HEK293 (cell line): ENCODE measurements at regions not wholly inside any gene's neighbourhood (a gene's known extent, or its start where the extent isn't known, plus 50 kb on each side); places are given as distances from the start of the nearest gene placed in this dataset.

ENCODE experiments used
- CTCF ChIA-PET: fragments of 350-600 bp; formaldehyde crosslinking; extraction: SDS; loops from one replicate; lab custom pipeline; 2021; ENCODE audit warnings: antibody characterized with exemption; lab: Yijun Ruan, JAX
- POLR2A ChIA-PET: fragments of 300-600 bp; formaldehyde crosslinking; extraction: SDS; loops from one replicate; lab custom pipeline; 2020; ENCODE audit warnings: antibody characterized with exemption, inconsistent platforms; lab: Yijun Ruan, JAX
- H3K27ac ChIP-seq: fragments of 200-500 bp; sonication (Bioruptor generic); 2 replicates; pipeline ENCODE4 v1.5.1; 2014; ENCODE audit warnings: low read depth, low read length, control low read depth, inconsistent platforms; ENCODE audit errors: extremely low read depth
- H3K36me3 ChIP-seq, 2 experiments: fragments of 200-500 bp in 1 of 2; sonication (Bioruptor generic) in 1 of 2; 1 replicate in 1 of 2; 2 replicates in 1 of 2; pipeline ENCODE4 v1.5.1; 2014 to 2017; ENCODE audit warnings: inconsistent platforms in 2 of 2, low read length in 2 of 2; ENCODE audit not compliant: control insufficient read depth in 2 of 2, insufficient read depth in 1 of 2
- H3K4me1 ChIP-seq: fragments of 200-500 bp; sonication (Bioruptor generic); 2 replicates; pipeline ENCODE4 v1.5.1; 2014; ENCODE audit warnings: mild to moderate bottlenecking, low read length, inconsistent platforms; ENCODE audit not compliant: control insufficient read depth, insufficient read depth
- H3K4me3 ChIP-seq: 2 replicates; pipeline ENCODE4 v1.5.1; 2011; ENCODE audit warnings: low read depth, mild to moderate bottlenecking, control low read depth, low read length, moderate library complexity
- H3K9me3 ChIP-seq: fragments of 200-500 bp; sonication (Bioruptor generic); 2 replicates; pipeline ENCODE4 v1.5.1; 2014; ENCODE audit warnings: low read depth, low read length, inconsistent platforms; ENCODE audit not compliant: control insufficient read depth, insufficient read depth
- GLI4 ChIP-seq: fragments of 450-650 bp; formaldehyde crosslinking; IDR thresholded peaks from 2 replicates; pipeline ENCODE4 v1.5.1; 2016; ENCODE audit warnings: missing biosample characterization, missing genetic modification characterization
- SETDB1 ChIP-seq: IDR thresholded peaks from one replicate; pipeline ENCODE4 v1.6.1; 2017; ENCODE audit warnings: mild to moderate bottlenecking, low read length, moderate library complexity, mixed read lengths; ENCODE audit not compliant: insufficient read length
- WT1 ChIP-seq: fragments of 450-650 bp; formaldehyde crosslinking; IDR thresholded peaks from 2 replicates; pipeline ENCODE4 v1.5.1; 2016; ENCODE audit warnings: missing biosample characterization, missing genetic modification characterization
- YY2 ChIP-seq: fragments of 450-650 bp; formaldehyde crosslinking; IDR thresholded peaks from 2 replicates; pipeline ENCODE4 v1.5.1; 2016; ENCODE audit warnings: missing biosample characterization, missing genetic modification characterization
- ZBTB7A ChIP-seq: fragments of 450-650 bp; formaldehyde crosslinking; IDR thresholded peaks from 2 replicates; pipeline ENCODE4 v1.5.1; 2016; ENCODE audit warnings: low read depth, missing biosample characterization, missing genetic modification characterization
- ZBTB8A ChIP-seq: fragments of 450-650 bp; formaldehyde crosslinking; IDR thresholded peaks from 2 replicates; pipeline ENCODE4 v1.5.1; 2016; ENCODE audit warnings: missing biosample characterization, missing genetic modification characterization
- ZFP37 ChIP-seq: fragments of 450-650 bp; formaldehyde crosslinking; IDR thresholded peaks from 2 replicates; pipeline ENCODE4 v1.5.1; 2016; ENCODE audit warnings: missing biosample characterization, missing genetic modification characterization
- ZNF112 ChIP-seq: fragments of 450-650 bp; formaldehyde crosslinking; IDR thresholded peaks from 2 replicates; pipeline ENCODE4 v1.5.0; 2017; ENCODE audit warnings: missing biosample characterization, missing genetic modification characterization
- ZNF146 ChIP-seq: fragments of 450-650 bp; formaldehyde crosslinking; IDR thresholded peaks from 2 replicates; pipeline ENCODE4 v1.5.1; 2016; ENCODE audit warnings: missing biosample characterization, missing genetic modification characterization
- ZNF19 ChIP-seq: fragments of 450-650 bp; formaldehyde crosslinking; IDR thresholded peaks from 2 replicates; pipeline ENCODE4; 2016; ENCODE audit warnings: missing biosample characterization, missing genetic modification characterization, low read depth
- ZNF23 ChIP-seq: fragments of 450-650 bp; formaldehyde crosslinking; IDR thresholded peaks from 2 replicates; pipeline ENCODE4 v1.5.1; 2016; ENCODE audit warnings: missing biosample characterization, missing genetic modification characterization, borderline replicate concordance
- ZNF354C ChIP-seq: fragments of 450-650 bp; formaldehyde crosslinking; IDR thresholded peaks from 2 replicates; pipeline ENCODE4 v1.5.1; 2016; ENCODE audit warnings: missing biosample characterization, missing genetic modification characterization, low read depth, borderline replicate concordance
- ZNF416 ChIP-seq: fragments of 450-650 bp; formaldehyde crosslinking; IDR thresholded peaks from 2 replicates; pipeline ENCODE4 v1.5.1; 2016; ENCODE audit warnings: missing biosample characterization, missing genetic modification characterization
- ZNF558 ChIP-seq: fragments of 450-650 bp; formaldehyde crosslinking; IDR thresholded peaks from 2 replicates; pipeline ENCODE4 v1.5.1; 2016; ENCODE audit warnings: missing biosample characterization, missing genetic modification characterization
- ZNF629 ChIP-seq: fragments of 450-650 bp; formaldehyde crosslinking; IDR thresholded peaks from 2 replicates; pipeline ENCODE4 v1.5.1; 2017; ENCODE audit warnings: missing biosample characterization, missing genetic modification characterization
- ZNF660 ChIP-seq: fragments of 450-650 bp; IDR thresholded peaks from 2 replicates; pipeline ENCODE4 v1.5.1; 2018; ENCODE audit warnings: missing biosample characterization, mild to moderate bottlenecking, missing genetic modification characterization
- ZNF677 ChIP-seq: fragments of 450-650 bp; IDR thresholded peaks from 2 replicates; pipeline ENCODE4 v1.5.0; 2018; ENCODE audit warnings: missing biosample characterization, mild to moderate bottlenecking, missing genetic modification characterization, moderate library complexity
- ZNF777 ChIP-seq: fragments of 450-650 bp; formaldehyde crosslinking; IDR thresholded peaks from 2 replicates; pipeline ENCODE4 v1.5.1; 2017; ENCODE audit warnings: missing biosample characterization, missing genetic modification characterization, borderline replicate concordance
- TF ChIP-seq, protein P1 (sequence below): fragments of 450-650 bp; formaldehyde crosslinking; IDR thresholded peaks from 2 replicates; pipeline ENCODE4 v1.5.1; 2017; ENCODE audit warnings: missing biosample characterization, mild to moderate bottlenecking, missing genetic modification characterization, moderate library complexity
- TF ChIP-seq, protein P2 (sequence below): fragments of 450-650 bp; formaldehyde crosslinking; optimal IDR thresholded peaks from 2 replicates; pipeline ENCODE3; 2016; ENCODE audit warnings: missing biosample characterization, mild to moderate bottlenecking, missing genetic modification characterization
- TF ChIP-seq, protein P3 (sequence below): fragments of 450-650 bp; formaldehyde crosslinking; IDR thresholded peaks from 2 replicates; pipeline ENCODE4 v1.5.1; 2016; ENCODE audit warnings: missing biosample characterization, missing genetic modification characterization
- TF ChIP-seq, protein P4 (sequence below): fragments of 450-650 bp; formaldehyde crosslinking; IDR thresholded peaks from 2 replicates; pipeline ENCODE4 v1.5.1; 2016; ENCODE audit warnings: missing biosample characterization, missing genetic modification characterization
- TF ChIP-seq, protein P5 (sequence below): fragments of 450-650 bp; formaldehyde crosslinking; IDR thresholded peaks from 2 replicates; pipeline ENCODE4 v1.5.1; 2016; ENCODE audit warnings: missing biosample characterization, missing genetic modification characterization, low read depth
- TF ChIP-seq, protein P6 (sequence below): fragments of 450-650 bp; formaldehyde crosslinking; conservative IDR thresholded peaks from 2 replicates; pipeline ENCODE4 v1.5.1; 2016; ENCODE audit warnings: low read depth, missing biosample characterization, missing genetic modification characterization
- TF ChIP-seq, protein P7 (sequence below): fragments of 450-650 bp; formaldehyde crosslinking; IDR thresholded peaks from 2 replicates; pipeline ENCODE4 v1.5.1; 2017; ENCODE audit warnings: missing biosample characterization, missing genetic modification characterization

DNA sequence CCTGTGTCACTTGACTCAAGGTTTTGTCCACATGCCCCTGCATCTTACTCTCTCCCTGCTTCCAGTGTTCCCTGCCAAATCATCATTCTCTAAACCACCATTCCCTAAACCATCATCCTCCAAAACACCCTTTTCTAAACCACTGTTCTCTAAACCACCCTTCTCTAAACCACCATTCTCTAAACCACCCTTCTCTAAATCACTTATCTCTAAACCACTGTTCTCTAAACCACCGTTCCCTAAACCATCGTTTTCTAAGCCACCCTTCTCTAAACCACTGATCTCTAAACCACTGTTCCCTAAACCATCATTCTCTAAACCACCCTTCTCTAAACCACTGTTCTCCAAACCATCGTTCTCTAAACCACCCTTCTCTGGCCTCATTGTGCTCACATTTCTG is 142.1 kb downstream of the CXCL12 start:
- Histone ChIP-seq H3K9me3 (no peaks in the 10 kb centered on the region), H3K4me1 (no peaks in the 10 kb centered on the region), H3K27ac (no peak overlapping the region), H3K4me3 (no peak overlapping the region), H3K36me3 (no peaks in the 10 kb centered on the region)
- TF ChIP-seq ZNF354C (tag by site-specific recombination) (no peak), ZNF677 (no peak), ZBTB8A (tag by site-specific recombination) (no peak), WT1 (no peak), ZNF660 (tag by site-specific recombination) (no peak), GLI4 (tag by site-specific recombination) (no peak), ZNF558 (tag by site-specific recombination) (no peak), ZNF112 (tag by site-specific recombination) (no peak), ZNF629 (tag by site-specific recombination) (no peak), YY2 (no peak), ZNF416 (tag by site-specific recombination) (no peak), ZNF23 (no peak), ZNF777 (tag by site-specific recombination) (no peak), ZNF146 (no peak), SETDB1 (no peak)
- TF ChIP-seq, protein P1, sequence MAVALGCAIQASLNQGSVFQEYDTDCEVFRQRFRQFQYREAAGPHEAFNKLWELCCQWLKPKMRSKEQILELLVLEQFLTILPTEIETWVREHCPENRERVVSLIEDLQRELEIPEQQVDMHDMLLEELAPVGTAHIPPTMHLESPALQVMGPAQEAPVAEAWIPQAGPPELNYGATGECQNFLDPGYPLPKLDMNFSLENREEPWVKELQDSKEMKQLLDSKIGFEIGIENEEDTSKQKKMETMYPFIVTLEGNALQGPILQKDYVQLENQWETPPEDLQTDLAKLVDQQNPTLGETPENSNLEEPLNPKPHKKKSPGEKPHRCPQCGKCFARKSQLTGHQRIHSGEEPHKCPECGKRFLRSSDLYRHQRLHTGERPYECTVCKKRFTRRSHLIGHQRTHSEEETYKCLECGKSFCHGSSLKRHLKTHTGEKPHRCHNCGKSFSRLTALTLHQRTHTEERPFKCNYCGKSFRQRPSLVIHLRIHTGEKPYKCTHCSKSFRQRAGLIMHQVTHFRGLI (tag by site-specific recombination) = no peak
- TF ChIP-seq, protein P2, sequence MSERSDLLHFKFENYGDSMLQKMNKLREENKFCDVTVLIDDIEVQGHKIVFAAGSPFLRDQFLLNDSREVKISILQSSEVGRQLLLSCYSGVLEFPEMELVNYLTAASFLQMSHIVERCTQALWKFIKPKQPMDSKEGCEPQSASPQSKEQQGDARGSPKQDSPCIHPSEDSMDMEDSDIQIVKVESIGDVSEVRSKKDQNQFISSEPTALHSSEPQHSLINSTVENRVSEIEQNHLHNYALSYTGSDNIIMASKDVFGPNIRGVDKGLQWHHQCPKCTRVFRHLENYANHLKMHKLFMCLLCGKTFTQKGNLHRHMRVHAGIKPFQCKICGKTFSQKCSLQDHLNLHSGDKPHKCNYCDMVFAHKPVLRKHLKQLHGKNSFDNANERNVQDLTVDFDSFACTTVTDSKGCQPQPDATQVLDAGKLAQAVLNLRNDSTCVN (tag by site-specific recombination) = no peak
- TF ChIP-seq, protein P3, sequence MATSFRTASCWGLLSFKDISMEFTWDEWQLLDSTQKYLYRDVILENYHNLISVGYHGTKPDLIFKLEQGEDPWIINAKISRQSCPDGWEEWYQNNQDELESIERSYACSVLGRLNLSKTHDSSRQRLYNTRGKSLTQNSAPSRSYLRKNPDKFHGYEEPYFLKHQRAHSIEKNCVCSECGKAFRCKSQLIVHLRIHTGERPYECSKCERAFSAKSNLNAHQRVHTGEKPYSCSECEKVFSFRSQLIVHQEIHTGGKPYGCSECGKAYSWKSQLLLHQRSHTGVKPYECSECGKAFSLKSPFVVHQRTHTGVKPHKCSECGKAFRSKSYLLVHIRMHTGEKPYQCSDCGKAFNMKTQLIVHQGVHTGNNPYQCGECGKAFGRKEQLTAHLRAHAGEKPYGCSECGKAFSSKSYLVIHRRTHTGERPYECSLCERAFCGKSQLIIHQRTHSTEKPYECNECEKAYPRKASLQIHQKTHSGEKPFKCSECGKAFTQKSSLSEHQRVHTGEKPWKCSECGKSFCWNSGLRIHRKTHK (tag by site-specific recombination) = no peak
- TF ChIP-seq, protein P4, sequence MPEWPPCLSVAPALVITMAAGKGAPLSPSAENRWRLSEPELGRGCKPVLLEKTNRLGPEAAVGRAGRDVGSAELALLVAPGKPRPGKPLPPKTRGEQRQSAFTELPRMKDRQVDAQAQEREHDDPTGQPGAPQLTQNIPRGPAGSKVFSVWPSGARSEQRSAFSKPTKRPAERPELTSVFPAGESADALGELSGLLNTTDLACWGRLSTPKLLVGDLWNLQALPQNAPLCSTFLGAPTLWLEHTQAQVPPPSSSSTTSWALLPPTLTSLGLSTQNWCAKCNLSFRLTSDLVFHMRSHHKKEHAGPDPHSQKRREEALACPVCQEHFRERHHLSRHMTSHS (tag by site-specific recombination) = no peak
- TF ChIP-seq, protein P5, sequence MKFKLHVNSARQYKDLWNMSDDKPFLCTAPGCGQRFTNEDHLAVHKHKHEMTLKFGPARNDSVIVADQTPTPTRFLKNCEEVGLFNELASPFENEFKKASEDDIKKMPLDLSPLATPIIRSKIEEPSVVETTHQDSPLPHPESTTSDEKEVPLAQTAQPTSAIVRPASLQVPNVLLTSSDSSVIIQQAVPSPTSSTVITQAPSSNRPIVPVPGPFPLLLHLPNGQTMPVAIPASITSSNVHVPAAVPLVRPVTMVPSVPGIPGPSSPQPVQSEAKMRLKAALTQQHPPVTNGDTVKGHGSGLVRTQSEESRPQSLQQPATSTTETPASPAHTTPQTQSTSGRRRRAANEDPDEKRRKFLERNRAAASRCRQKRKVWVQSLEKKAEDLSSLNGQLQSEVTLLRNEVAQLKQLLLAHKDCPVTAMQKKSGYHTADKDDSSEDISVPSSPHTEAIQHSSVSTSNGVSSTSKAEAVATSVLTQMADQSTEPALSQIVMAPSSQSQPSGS = no peak
- ChIA-PET CTCF (no interaction called here), POLR2A (no interaction called here)

DNA sequence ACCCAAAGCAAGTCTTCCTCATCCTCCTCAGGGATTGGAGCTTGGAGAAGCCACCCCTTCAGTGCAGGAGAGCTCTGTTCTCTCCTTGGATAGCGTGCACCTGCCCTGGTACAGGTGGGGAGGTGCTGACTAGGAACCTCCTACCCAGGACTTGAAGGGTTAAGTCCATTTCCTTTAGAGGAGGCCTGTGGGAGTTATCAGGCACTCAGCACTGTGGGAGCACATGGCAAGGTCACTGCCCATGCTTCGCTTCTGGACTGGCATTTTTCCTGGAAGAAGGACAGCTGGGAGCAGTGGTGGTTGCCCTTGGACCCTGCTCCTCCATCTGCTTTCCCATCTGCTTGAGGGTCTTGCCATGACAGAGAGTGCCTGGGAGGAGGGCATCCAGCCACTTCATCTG is 142.8 kb downstream of the CXCL12 start:
- CTCF ChIA-PET = no interaction called here
- Histone ChIP-seq H3K36me3 (no peaks in the 10 kb centered on the region), H3K9me3 (no peaks in the 10 kb centered on the region), H3K27ac (no peak overlapping the region), H3K4me1 (no peaks in the 10 kb centered on the region), H3K4me3 (no peak overlapping the region)
- POLR2A ChIA-PET = no interaction called here
- TF ChIP-seq ZFP37 (tag by site-specific recombination) (no peak), ZNF19 (tag by site-specific recombination) (no peak), ZBTB7A (tag by site-specific recombination) (no peak)
- TF ChIP-seq, protein P6, sequence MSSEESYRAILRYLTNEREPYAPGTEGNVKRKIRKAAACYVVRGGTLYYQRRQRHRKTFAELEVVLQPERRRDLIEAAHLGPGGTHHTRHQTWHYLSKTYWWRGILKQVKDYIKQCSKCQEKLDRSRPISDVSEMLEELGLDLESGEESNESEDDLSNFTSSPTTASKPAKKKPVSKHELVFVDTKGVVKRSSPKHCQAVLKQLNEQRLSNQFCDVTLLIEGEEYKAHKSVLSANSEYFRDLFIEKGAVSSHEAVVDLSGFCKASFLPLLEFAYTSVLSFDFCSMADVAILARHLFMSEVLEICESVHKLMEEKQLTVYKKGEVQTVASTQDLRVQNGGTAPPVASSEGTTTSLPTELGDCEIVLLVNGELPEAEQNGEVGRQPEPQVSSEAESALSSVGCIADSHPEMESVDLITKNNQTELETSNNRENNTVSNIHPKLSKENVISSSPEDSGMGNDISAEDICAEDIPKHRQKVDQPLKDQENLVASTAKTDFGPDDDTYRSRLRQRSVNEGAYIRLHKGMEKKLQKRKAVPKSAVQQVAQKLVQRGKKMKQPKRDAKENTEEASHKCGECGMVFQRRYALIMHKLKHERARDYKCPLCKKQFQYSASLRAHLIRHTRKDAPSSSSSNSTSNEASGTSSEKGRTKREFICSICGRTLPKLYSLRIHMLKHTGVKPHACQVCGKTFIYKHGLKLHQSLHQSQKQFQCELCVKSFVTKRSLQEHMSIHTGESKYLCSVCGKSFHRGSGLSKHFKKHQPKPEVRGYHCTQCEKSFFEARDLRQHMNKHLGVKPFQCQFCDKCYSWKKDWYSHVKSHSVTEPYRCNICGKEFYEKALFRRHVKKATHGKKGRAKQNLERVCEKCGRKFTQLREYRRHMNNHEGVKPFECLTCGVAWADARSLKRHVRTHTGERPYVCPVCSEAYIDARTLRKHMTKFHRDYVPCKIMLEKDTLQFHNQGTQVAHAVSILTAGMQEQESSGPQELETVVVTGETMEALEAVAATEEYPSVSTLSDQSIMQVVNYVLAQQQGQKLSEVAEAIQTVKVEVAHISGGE (tag by site-specific recombination) = no peak
- TF ChIP-seq, protein P7, sequence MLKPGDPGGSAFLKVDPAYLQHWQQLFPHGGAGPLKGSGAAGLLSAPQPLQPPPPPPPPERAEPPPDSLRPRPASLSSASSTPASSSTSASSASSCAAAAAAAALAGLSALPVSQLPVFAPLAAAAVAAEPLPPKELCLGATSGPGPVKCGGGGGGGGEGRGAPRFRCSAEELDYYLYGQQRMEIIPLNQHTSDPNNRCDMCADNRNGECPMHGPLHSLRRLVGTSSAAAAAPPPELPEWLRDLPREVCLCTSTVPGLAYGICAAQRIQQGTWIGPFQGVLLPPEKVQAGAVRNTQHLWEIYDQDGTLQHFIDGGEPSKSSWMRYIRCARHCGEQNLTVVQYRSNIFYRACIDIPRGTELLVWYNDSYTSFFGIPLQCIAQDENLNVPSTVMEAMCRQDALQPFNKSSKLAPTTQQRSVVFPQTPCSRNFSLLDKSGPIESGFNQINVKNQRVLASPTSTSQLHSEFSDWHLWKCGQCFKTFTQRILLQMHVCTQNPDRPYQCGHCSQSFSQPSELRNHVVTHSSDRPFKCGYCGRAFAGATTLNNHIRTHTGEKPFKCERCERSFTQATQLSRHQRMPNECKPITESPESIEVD (tag by site-specific recombination) = no peak
